NCI-H748 (cell line): ENCODE measurements at regions not wholly inside any gene's neighbourhood (a gene's known extent, or its start where the extent isn't known, plus 50 kb on each side); places are given as distances from the start of the nearest gene placed in this dataset.
"Not testable (repeated sequence)": the region's sequence is repeated elsewhere in the genome, so short reads cannot be mapped to it uniquely, and the experiment has no call there.

Experiments
- DNase-seq: peaks from one replicate; lab custom pipeline; 2025; ENCODE audit not compliant: unreplicated experiment; lab: John Stamatoyannopoulos, UW

DNA sequence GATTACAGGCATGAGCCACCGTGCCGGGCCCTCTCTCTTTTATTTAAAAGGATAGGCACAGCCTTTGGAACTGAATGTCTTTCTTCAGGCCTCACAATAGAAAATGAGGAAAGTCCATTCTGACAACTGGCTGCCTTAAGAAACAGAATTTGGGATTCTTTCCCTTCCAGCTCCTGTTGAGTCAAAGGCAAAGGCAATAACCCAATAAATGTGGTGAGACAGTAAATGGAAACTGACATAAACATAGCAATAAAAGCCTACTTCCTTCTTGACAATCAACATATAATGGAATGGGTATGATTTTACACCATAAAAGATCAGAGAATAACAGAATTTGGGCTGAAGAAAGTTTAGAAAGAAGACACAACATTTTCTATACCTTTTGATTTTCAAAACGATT is 52.7 kb upstream of the SRRM3 start:
- not testable (repeated sequence) for DNase-seq

DNA sequence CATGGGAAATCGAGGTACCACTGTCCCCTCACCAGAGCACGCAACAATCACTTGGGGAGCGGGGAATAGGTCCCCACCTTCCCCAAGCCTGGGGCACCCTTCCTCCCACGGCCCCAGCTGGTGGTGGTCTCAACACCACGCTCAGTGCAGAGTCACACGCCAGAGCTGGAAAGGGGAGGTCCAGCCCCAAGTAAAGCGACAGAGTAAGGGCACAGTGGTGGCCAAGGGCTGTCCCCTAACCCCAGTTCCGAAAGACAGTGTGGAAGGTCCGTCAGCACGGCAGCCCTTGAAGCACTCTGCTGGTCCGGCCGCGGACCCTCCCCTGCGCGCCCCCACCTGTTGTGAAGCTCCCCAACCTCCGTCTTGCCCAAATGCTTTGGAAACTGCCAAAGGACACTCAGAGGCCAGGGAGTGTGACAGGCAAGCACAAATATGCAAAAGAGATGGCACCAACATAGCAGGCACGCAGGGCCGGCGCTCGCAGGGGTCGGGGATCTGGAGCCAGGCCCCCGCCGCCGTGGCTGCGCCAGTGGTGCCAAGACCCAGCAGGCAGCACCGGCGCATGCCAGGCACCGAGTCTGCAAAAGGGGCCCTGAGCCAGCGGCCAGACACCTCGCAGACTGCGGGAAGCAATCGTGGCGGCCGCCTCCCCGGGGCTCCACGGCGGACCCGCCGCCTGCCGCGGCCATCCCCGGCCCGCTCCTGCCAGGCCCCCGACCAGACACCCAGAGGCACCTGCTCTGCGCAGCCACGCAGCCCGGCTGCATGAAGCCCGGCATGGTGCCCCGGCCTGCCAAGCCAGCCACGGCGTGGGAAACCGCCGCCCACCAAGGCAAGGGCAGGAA is 51.6 kb upstream of the SRRM3 start:
- no peak for DNase-seq
